ENCODE measurements at regions not wholly inside any gene's neighbourhood (a gene's known extent, or its start where the extent isn't known, plus 50 kb on each side); places are given as distances from the start of the nearest gene placed in this dataset.
A peak's percentile ranks its signal among the peaks of the same experiment; 100 is the strongest.
"Not testable (repeated sequence)": the region's sequence is repeated elsewhere in the genome, so short reads cannot be mapped to it uniquely, and the experiment has no call there.

GRCh38 chr14:106455026-106455425 is 928.6 kb downstream of the TMEM121 start:
- H3K4me3 ChIP-seq, result no peak overlapping the region
- intact Hi-C loops (cut with DNase I, micrococcal nuclease), result no loop called here
- no peaks in the 10 kb centered on the region for H3K9me3 ChIP-seq
- ATAC-seq (no peak), DNase-seq (no peak)
- H3K36me3 ChIP-seq (ENCODE audit: low read depth), result no peaks in the 10 kb centered on the region
- H3K4me1 ChIP-seq (ENCODE audit: low read depth), result no peaks in the 10 kb centered on the region
- TF ChIP-seq CTCF (IDR thresholded peaks at IDR 0.05), result no peak

DNA sequence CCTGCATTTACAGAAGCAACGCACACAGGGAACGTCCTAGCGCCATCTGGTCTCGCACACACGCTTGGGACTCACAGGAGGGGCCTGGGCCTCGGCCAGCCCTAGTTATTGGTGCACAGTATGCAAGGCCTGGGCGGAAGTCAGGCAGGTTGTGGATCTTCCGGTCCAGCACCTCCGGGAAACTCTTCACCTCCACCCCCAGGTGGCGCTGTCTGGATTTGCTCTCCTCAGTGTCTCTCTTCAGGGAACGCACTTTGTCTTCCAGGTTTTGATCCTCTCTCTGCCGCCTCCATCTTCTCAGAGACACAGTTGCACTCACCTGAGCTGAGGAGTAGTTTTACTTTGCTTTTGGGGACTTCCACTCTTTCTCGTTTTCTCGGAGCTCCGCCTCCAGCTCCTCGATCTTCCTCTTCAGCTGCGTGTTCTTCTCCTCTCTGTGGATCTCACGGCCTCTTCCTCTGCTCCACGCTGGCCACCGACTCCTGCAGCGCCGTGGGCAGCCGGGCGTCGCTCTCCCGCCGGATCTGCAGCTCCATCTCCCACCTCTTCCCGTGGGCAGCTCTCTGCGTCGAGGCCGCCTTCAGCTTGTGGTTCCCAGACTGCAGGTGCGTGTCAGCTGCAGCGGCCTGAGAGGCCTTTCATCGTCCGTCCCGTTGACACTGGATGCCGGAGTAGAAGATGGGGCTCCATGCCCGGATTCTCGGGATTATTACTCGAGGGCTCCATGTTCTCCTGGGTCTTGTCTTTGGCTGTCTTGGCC is 933.8 kb downstream of the TMEM121 start:
- H3K9me3 ChIP-seq, result no peaks in the 10 kb centered on the region
- intact Hi-C loops (cut with DNase I, micrococcal nuclease), result no loop called here
- no peaks in the 10 kb centered on the region for H3K4me1 ChIP-seq (ENCODE audit: low read depth)
- H3K4me3 ChIP-seq, result no peak overlapping the region
- H3K36me3 ChIP-seq (ENCODE audit: low read depth), result no peaks in the 10 kb centered on the region
- ATAC-seq, result no peak
- no peak for TF ChIP-seq CTCF (IDR thresholded peaks at IDR 0.05)
- DNase-seq, result peak in 1 of 3 donors; percentile 31

DNA sequence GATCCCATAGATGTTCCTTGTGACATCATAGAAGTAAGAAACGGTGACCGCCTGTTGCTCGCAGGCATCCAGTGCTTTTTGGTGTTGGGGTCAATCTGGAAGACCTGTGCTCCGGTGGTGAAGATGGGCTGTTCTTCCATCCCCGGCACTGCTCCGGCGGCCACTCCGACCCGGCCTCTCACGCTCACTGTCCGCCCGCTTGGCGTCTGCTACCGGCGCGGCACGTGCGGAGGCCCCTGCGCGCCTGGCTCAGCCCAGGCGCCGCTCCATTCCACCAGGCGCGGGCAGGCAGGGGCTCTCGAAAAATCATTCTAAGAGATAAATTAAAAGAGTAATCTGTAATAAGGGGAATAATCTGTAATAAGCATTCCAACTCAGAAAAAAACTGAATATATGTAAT is 934.5 kb downstream of the TMEM121 start:
- no peaks in the 10 kb centered on the region for H3K4me1 ChIP-seq (ENCODE audit: low read depth)
- ATAC-seq (no peak), DNase-seq (no peak)
- H3K4me3 ChIP-seq, result no peak overlapping the region
- H3K9me3 ChIP-seq, result no peaks in the 10 kb centered on the region
- no peaks in the 10 kb centered on the region for H3K36me3 ChIP-seq (ENCODE audit: low read depth)
- no peak for TF ChIP-seq CTCF (IDR thresholded peaks at IDR 0.05)
- intact Hi-C loops (cut with DNase I, micrococcal nuclease), result no loop called here

- DNase-seq; H3K9me3 ChIP-seq; H3K4me1 ChIP-seq (ENCODE audit: low read depth); H3K36me3 ChIP-seq (ENCODE audit: low read depth); H3K4me3 ChIP-seq; intact Hi-C loops (cut with DNase I, micrococcal nuclease); ATAC-seq: not testable (repeated sequence)
Observed at GRCh38 chr14:106466483-106466882, 940.1 kb downstream of the TMEM121 start.

DNA sequence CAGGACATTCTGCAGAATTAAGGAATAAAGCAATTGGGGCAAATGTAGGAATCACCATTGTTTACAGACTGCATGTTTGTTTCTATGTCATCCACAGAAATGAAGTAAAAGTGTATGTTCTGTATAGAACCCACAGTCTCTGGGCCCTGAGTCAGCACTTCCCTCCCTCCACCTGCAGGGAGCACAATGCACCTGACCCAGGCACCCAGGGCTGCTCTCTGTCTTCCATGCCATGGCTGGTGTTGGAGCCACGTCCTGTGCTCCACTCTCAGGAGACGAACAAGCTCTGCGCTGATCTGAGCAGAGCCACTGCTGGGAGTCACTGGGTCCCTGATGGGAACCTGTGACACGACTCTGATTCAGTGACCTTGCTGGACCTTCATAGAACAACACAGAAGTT is 942.5 kb downstream of the TMEM121 start:
- H3K9me3 ChIP-seq; ATAC-seq; DNase-seq; intact Hi-C loops (cut with DNase I, micrococcal nuclease); H3K4me3 ChIP-seq; H3K36me3 ChIP-seq (ENCODE audit: low read depth); H3K4me1 ChIP-seq (ENCODE audit: low read depth): not testable (repeated sequence)

DNA sequence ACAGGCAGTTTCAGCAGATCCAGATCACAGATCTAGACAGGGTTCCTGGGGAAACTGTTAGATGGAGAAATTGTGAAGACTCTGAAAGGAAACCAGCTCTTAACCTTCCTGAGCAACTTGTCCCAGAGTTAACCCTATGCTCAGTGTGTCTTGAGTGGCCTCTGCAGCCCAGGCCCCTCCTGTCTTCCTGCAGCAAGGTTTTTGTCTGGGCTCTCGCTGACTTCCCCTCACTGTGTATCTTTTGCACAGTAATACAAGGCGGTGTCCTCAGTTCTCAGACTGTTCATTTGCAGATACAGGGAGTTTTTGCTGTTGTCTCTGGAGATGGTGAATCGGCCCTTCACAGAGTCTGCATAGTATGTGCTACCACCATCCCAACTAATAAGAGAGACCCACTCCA is 943.6 kb downstream of the TMEM121 start:
- intact Hi-C loops (cut with DNase I, micrococcal nuclease); H3K4me1 ChIP-seq (ENCODE audit: low read depth); H3K9me3 ChIP-seq; DNase-seq; H3K36me3 ChIP-seq (ENCODE audit: low read depth); ATAC-seq; H3K4me3 ChIP-seq: not testable (repeated sequence)

DNA sequence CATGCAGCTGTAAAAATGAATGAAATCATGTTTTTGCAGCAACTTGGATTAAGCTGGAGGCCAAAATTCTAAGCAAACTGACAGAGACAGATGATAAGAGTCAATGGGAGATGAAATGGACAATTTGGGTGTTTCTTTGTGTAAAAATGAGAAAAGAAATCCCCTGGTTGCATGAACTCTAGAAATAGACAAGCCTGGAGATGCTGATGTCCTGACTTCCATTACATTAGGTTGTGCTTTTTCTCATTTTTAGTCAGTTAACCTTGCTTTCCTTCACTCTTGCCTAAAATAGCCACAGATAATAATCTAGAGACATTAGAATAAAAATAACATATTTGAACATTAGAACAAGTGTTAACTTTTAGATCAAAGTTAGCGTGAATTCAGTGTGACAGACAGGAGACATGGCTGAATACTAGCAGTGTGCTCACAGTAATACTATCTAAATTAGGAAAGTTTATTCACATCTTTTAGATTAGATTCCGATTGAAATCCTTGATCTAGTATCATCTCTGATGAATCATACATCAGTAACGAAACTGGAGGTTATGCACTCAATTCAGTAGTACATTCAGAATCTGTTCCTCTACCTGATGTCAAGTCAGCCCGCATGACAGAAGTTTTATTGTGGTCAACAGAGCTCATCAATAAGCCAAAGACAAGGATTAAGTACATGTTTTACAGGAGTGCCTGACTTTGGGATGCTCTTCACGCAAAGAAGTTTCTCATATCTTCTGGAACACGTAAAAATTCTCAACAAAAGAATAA is 948.1 kb downstream of the TMEM121 start:
- intact Hi-C loops (cut with DNase I, micrococcal nuclease); ATAC-seq; H3K9me3 ChIP-seq; H3K4me1 ChIP-seq (ENCODE audit: low read depth); H3K36me3 ChIP-seq (ENCODE audit: low read depth); DNase-seq; H3K4me3 ChIP-seq: not testable (repeated sequence)

DNA sequence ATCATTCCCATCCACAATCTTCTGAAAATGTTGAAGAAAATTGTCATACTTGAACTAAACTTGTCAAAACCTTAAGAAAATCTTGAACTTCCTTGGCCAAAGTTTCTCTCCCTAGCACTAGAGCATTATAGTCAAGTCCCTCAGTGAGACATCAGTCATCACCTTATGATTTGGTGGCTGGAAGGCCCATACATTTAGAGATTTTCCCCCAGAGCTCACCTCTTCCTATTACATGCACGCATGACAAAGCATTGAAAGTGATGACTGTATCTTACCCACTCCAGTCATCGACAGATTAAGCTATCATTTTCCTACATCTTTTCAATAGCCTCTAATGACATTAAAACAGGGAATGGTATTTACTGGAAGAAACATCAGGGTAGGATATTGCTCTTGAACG is 948.8 kb downstream of the TMEM121 start:
- intact Hi-C loops (cut with DNase I, micrococcal nuclease); H3K4me3 ChIP-seq; H3K4me1 ChIP-seq (ENCODE audit: low read depth); H3K9me3 ChIP-seq; H3K36me3 ChIP-seq (ENCODE audit: low read depth); ATAC-seq; DNase-seq: not testable (repeated sequence)

GRCh38 chr14:106477600-106477999 is 951.2 kb downstream of the TMEM121 start:
- intact Hi-C loops (cut with DNase I, micrococcal nuclease); H3K9me3 ChIP-seq; DNase-seq; H3K4me1 ChIP-seq (ENCODE audit: low read depth); ATAC-seq; H3K36me3 ChIP-seq (ENCODE audit: low read depth); H3K4me3 ChIP-seq: not testable (repeated sequence)

DNA sequence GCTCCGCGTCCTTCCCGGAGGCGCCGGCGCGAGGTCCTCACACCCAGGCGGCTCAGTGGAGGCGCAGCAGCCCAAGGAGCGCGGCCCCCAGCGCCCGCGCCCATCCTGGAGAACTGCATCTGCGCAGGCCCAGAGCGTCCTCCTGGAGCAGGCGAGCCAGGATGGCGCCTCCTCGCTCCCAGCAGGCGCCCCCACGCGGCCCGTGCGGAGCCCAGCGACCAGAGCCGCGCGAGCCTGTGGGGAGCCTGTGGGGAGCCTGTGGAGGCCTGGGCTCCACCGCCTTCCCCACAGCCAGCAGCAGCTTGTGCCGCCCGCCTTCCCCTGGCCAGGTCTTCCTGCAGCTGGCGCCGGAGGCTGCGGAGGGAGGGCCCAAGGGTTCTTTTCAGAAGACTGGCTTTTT is 953.9 kb downstream of the TMEM121 start:
- H3K4me3 ChIP-seq; DNase-seq; H3K9me3 ChIP-seq; H3K36me3 ChIP-seq (ENCODE audit: low read depth); ATAC-seq; H3K4me1 ChIP-seq (ENCODE audit: low read depth); intact Hi-C loops (cut with DNase I, micrococcal nuclease): not testable (repeated sequence)

- H3K36me3 ChIP-seq (ENCODE audit: low read depth); ATAC-seq; H3K4me1 ChIP-seq (ENCODE audit: low read depth); intact Hi-C loops (cut with DNase I, micrococcal nuclease); DNase-seq; H3K9me3 ChIP-seq; H3K4me3 ChIP-seq: not testable (repeated sequence)
Observed at GRCh38 chr14:106482213-106482612, 955.8 kb downstream of the TMEM121 start.

All from mucosa of descending colon (tissue), 3 donors.